ENCODE measurements at regions not wholly inside any gene's neighbourhood (a gene's known extent, or its start where the extent isn't known, plus 50 kb on each side); places are given as distances from the start of the nearest gene placed in this dataset.

DNA sequence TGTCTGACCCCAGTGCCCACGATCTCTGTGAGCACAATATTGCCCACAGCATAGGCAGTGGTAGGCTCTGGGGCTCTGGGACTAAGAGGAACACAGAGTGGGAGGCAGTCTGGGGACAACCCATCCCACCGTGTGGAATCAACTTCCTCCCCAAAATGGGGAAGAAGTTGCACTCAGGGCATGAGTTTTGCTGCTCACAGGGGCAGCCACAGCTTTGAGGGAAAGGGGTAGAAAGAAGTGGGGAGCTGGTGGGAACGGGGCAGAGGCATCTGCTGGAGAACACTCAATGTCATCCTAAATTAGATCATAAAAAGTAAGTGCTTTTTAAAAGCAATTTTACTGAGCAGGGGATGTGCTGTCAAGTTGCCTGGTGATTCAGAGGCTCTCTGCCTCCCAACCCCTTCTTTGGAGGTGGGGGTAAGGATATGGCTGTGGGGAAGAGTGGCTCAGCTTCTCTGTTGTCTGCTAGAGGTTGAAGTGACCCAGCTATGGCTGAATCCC lies 233.8 kb upstream of the NCAM1 start:
- DNase-seq, result no peak

DNA sequence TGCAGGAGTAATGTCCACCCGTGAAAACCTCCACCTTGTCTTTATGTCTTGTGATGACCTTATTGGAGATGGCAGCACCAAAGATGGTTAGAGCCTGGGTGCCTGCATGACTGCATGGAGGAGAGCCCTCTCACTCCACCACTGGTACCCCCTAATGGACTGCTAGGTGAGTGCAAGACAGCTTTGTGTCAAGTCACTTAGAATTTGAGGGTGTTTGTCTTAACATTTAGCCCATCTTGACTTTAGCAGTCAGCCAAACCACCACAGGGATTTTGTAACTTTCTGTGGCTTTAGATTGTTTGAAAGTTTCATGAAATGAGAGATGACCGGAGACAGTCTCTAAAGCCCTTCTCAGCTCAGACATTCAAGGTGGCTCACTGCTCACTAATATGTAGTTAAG lies 232.9 kb upstream of the NCAM1 start:
- no peak for DNase-seq

DNA sequence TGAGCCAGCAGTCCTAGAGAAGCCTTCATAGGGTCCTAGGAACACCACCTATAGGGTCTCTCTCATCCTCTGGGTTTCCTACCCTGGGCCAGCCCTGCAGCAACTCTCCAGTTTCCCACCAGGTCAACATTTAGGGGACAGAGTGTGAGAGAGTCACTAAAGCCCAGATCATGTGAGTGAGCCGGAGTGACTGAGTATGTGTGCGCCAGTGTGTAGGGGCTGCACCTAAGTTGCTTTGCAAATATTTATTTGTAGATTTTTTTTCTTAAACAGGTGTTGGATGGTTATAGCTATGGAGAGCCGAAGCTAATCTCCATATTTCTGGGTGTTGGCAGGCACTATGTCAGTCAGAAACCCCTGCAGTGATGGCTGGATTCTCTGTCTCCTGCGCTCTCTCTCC lies 232.5 kb upstream of the NCAM1 start:
- no peak for DNase-seq

DNA sequence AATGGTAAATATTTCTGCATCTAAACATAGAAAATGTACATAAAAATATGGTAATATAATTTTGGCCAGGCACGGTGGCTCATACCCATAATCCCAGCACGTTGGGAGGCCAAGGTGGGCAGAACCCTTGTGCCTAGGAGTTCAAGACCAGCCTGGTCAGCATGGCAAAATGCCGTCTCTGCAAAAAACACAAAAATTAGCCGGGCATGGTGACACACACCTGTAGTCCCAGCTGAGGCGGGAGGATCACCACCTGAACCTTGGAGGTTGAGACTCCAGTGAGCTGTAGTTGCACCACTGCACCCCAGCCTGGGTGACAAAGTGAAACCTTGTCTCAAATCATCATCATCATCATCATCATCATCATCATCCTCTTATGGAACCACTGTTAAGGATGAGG lies 230.6 kb upstream of the NCAM1 start:
- DNase-seq, result no peak

DNA sequence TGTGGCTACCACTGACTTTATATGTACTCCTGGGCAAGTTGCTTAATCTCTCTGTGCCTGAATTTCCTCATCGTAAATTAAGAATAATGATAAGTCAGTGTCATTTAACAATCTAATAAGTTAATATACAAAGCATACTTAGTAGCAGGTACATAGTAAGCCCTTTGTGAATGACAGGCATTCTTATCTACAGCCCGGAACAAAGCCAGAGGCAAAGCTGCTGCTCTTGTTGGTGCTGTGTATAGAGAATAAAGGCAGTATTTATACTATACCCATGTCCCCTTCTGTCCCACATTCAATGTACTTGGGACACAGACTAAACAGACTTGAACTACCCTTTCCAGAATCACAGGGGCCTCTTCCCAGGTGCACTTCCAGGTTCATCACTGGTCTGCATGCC lies 229.7 kb upstream of the NCAM1 start:
- DNase-seq, result no peak

DNA sequence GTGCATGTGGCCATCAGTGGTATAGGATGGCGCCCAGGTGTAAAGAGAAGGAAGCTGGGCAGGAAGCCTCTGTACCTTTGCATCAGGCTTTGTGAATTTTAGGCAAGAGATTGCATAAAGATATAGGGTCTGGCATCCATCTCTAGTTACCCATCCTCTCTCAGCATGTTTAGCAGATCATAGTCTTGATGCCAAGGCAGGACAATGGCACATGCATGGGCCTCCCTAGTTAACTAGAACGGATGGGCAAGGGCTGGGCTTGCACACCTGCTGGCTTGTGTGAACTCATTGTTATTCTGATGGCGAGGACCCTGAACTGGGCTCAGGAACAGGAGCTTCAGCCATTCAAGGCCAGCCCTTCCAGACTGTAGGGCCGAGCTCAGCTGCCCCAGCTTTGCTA lies 229.2 kb upstream of the NCAM1 start:
- DNase-seq, result no peak

DNA sequence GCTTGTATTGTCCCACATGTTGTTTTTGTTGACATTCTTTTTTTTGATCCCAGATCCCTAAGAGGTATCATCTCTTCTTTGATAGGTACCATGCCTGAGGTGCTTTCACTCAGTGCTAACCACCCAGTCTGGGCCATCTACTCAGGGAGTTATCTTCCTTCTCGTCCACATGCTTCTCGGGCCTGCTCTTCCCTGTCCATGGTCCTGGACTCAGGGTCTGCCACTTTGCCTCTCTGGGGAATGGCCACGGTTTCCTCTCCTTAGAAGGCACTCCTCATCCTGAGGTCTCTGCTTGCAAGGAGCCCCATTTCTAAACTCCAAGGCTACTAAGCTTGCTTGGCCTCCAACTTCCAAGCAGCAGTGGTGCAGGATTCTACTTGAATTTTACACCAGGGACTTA lies 227.0 kb upstream of the NCAM1 start:
- DNase-seq, result no peak

DNA sequence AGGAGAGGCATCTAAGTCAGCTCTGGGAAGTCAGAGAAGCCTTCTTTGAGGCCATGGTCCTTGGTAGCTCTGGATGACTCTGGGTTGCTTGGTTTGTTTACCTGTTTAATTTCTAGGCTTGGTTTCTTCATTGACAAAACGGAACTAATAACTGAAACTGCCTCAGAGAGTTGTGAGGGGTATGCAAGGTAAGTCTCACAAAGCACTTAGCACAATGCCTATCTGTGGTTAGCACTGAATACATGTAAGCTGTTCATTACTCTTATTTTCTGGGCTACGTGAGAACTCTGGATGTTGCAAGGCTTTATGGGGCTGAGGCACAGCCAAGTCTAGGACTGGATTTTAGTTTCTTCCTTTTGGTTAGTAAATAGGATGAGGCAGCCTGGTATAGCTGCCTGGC lies 225.8 kb upstream of the NCAM1 start:
- no peak for DNase-seq

DNA sequence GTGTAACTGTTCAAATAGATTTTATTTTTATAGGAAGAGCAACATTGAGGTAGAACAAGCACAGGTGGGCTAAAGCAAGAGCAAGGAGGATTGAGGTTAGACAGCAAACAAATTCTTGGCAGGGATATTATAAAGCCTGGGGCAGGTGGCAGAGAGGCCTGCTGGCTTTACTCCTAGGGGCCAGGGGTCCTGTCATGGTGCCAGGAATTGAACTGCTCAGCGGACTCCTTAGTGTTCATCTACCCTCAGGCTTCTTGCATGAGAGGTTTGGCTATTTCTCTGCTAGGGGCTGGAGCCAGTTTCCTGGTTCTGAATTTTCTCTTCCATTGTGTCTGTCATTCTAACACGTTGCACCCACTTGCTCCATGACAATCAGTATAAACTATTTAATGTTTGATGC lies 217.2 kb upstream of the NCAM1 start:
- peak; percentile 96 for DNase-seq

DNA sequence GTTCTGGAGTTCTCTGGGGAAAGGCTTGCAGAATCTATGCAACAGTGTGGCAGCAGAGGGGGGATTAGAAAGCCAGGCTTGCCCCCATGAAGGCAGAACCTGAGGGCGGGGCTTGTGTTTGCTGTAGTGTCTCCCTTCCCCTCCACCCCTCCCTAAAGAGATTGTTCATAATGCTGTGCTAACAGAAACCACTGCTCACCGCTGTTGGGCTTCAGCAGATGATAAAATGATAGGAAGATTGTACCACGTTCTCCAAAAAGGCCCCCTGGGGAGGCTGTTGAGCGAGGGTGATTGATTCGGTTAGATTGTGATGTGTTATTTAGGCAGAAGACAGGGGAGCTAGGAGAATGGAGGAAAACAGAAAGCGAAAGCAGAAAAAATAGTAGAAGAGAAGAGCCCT lies 215.2 kb upstream of the NCAM1 start:
- DNase-seq, result peak; percentile 33

DNA sequence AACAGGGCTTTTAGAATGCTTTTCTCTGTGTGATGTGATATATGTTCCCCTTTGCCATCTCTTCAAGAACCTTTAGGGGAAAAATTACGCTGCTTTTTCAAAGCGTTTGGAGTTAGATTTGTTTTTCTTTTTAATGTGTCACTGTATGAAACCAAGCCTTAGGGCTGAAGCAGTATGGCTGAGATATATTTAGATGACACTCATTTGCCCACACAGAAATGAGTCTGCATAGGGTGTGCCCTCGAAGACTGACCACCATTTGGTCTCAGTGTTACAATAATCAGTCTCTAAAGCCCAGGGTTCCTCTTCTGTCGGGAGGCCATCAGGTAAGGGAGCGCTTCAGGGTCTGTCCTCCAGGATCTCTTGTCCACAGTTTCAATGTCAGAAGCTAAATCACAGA lies 213.0 kb upstream of the NCAM1 start:
- no peak for DNase-seq

DNA sequence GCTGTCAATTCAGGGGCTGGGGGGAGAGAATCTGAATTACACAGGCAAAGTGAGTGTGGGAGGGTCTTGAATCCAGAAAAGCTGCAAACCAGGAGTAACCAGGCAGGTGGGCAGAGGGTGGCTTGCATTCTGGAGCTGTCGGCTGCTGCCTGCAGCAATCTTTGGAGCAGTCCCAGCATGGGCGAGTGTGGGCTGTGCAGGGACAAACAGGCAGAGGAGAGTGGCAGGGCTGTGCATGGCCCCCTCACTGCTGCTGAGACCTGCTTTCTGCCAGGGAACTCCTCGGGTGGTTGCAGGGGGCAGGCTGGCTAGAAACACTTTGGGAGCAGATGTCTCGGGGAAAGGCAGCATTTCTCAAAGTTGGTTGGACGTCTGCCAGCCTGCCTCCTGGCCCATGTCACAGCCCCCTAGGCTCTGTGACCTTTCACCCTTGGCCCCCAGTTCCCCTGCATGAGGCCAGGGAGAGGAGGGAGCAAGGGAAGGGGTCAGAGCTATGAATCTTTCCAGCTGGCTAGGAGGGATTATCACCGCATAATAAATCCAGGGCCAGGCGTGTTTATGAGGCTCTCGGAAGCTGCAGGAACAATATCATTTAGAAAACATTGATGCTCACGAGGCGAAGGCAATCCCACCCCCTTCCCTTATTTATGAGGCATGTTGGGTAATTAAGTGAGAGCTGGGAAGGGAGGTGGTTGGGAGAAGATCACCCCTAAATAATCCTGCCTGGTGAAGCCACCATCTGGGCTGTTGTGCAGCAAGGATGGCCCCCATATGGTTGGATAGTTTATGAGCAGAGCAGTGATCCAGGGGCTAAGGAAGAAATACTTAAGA lies 212.3 kb upstream of the NCAM1 start:
- DNase-seq, result no peak

DNA sequence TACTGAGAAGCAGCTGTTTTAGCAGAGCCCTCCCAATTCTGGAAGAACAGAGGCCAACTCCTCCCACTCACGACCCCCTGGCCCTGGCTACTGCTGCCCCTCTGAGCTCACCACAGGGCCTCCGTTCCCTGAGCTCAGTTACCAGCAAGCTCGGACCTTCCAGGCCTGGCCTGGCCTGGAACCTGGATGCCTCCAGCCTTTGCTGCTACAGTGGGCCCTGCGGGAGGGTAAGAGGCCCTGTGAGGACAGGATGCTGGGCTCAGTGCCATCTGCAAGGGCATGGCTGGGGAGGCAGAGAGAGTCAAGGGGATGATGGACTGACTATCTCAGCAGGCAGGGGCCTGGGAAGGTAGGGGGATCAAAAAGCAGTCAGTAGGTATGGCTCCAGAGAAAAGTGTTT lies 209.9 kb upstream of the NCAM1 start:
- DNase-seq, result peak; percentile 31

DNA sequence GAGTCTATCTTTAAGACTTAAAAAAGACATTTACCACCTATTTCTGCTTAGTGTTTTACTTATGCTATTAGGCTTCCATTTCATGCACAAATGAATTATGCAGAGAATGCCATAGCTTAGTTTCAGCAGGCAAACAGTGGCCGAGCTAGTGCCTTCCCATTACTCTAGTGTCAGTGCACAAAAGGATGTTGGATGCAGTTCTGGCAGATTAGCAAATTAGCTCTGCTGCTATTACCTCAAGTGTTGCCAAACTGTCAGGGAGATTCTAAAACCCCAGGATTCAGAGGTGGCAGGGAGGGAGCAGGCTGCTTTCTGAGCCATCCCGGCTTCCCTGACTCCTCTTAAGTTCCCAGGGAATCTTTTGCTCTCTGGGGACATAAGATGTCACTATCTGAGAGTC lies 209.4 kb upstream of the NCAM1 start:
- DNase-seq, result peak; percentile 23

DNA sequence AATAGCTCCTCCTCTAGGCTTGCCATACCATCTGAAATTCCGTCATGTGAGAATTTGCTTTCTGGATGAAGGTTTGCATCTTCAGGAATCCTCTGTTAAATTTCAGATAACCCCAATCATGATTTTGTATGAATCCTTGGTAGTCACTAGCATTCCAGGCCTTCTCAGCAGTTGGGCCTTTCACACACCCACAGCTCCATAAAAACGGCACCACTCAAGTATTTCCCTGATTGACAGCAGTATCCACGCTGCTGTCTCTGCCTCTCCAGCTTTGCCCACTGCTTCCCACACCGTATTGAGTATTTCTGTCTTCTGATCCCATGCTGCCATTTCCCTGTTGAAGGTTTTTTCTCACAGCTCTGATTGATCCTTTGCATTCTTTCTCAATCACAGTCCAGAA lies 208.7 kb upstream of the NCAM1 start:
- no peak for DNase-seq

DNA sequence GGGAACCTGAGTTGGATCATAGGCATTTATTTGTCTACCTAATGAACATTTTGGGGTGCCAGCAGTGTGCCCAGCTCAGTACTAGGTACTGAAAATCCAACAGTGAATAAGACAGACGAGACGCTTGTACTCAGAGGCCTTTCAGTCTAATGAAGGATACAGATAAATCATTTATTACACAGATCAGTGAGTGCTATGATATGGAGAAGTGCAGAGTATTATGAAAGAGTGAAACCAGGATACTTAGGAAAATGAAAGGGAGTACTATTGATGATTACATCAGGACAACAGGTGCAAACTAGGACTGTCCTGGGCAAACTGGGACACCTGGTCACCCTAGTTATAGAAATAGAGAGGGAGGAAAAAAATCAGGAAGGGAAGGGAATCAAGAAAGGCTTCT lies 207.5 kb upstream of the NCAM1 start:
- DNase-seq, result no peak

DNA sequence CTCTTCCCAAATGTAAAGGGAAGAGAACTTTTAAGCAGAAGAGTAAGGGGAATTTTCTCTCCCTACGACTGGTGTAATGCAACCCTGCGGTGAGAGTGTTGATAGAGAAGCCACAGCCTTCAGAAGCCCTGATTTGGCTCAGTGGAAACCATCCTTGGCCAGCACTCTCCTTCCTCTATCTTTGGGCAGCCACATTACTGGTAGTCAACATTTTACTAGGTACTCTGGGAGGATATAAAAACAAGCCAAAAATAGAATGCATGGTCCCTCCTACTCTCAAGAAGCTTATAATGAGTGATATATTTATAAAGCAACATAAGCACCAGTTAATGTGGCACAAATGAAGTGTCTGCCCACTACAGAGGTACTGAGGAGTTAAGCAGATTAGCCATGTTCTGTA lies 201.8 kb upstream of the NCAM1 start:
- DNase-seq, result no peak

DNA sequence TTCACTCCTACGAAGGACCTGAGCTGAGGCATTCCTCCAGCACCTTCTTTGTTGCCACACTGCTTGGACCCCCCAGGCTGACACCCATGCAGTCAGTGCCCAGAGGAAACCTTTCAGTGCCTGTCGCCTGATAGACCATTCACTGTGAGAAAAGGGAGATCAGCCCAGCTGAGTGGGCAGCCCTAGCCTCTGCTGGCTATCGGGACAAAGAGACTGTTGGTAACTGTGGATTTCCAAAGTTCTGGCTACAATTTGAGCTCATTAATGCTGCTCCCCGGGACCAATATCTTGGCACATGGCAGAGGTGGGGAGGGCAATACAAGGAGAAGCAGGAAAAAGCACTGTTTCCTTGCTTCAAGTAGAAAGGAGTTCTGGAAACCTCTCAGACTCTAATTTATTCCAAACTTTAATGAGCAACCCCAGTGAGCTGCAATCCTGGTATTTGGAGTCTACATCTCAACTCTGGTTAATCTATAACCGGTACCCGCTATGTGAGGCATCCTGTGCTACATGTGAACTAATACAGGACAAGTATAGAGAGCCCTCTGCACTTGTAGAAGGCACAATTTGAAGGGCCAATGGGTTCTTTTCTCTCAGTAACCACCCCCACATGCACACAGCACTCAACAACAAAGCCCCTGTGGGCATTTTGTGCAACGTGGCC lies 200.7 kb upstream of the NCAM1 start:
- DNase-seq, result no peak

DNA sequence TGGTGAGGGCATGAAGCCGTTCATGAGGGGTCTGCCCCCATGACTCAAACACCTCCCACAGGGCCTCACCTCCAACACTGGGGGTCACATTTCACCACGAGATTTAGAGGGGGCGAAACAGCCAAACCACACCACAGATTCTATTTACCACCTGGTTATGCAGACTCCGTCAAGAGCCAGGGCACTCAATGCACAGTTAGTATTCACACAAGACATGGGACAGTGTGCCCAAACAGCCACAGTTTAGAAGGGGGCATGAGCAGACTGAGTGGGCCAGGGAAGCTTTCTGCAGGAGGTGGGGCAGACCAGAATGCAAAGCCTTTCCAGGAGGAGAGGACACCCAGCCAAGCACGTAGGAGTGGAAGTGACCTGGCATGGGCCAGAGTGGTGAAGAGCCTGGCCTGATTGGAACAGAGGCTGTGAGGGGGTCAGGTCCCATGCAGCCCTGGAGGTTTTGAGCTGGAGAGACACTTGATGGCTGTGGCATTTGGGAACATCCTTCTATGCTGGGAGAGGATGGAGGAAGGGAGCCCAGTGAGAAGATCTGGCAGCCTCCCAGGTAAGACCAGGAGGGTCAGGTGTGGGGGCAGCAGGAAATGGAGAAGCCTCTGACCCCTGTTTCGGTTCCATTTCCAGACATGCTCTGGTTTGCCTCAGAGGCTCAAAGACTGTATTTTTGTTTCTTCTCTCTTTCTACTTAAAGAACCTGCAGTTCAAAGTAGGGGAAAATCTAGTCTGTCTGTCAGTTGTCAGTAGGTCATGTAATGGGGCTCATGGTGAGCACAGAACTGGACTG lies 199.1 kb upstream of the NCAM1 start:
- DNase-seq, result no peak

DNA sequence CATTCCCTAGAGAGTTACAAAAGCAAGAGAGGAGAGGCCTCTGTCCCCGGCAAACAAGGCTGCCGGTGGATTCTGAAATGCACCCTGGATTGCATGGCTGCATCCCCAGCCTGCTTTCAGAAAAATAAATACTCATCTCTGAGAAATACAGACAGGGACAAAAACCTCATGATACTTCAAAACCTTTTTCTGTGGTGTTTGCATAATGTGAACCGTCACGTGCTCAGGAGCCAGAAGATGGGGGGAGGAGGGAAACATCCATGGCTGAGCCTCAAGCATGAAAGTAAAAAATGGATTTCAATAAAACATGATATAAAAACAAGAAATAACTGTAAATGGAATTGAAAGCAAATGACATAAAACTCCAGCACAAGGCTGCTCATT lies 198.5 kb upstream of the NCAM1 start:
- peak; percentile 59 for DNase-seq

DNA sequence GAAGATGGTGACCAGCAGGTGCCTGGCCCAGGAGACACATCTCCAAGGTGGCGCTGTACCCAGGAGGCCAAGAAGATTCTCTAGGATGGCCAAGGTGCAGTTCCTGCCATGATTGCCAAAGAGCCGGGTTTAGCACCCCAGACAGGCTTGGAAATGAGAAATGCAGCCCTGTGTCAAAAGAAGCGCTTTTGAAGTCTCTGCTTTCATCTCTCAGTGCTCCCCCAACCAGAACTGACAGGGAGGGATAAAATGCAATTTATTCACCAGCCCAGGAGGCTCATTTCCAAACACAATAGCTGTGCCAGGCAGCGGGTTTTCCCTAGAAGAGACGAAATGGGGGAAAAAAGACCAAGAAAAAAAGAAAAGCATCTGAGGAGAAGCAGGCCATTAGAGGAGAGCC lies 195.9 kb upstream of the NCAM1 start:
- no peak for DNase-seq

DNA sequence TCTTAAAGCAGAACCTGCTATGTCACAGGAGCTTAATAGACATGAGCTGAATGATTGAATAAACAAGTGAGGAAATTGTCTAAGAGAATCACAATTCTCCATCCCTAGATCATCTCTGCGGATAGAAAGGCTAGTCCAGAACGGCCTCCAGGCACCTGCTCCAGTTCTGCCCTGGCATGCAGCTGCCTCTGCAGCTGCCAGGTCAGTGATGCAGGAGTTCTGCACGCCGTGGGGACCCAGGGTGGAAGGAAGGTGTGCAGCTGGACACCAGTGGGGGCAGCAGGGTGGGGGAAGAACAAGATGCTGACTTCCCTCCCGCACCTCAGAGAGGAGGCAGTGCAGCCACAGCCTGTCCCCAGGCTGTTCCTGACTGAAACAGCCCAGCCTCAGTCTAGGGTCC lies 192.1 kb upstream of the NCAM1 start:
- DNase-seq, result peak; percentile 20

DNA sequence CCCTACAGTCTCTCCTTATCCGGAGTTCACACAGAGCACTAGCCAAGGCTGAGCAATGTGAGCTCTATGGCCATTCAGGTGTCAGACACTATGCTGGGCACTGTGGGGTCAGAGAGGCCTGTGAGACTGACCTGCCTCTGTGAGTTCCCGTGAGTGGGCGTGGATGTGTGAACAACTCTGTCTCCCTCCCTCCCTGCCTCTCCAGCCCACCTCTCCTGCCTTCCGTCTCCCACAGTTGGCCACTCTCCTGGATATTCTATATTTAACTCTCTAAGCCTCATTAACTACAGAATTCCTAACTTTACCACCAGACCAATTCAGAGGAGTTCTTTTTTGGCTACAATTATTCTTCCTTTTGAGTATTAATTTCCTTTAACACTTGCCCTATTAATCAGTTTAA lies 191.6 kb upstream of the NCAM1 start:
- no peak for DNase-seq

DNA sequence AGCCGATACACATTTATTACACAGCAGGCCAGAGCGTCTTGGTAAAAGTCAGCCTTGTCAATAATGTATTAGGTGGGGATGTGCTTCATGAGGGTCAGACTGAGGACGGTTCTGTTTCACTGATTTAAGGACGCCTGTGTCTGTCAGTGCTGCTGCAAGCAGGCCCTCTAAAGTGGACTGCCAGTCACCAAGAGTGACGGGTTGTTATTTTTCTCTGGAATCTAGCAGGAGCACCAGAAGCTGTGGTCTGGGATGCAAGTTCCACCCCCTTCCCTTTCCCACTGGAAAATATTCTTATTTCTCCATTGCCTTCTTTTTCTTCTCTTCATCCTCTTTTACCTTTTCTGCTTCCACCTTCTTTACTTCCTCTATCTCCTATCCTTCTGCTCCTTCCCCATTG lies 191.2 kb upstream of the NCAM1 start:
- no peak for DNase-seq

All from NCI-H1092 treated with DMSO at 0.1 percent for 48 hours (cell line).